Kidney capillary endothelial cell (primary cell): ENCODE measurements at regions not wholly inside any gene's neighbourhood (a gene's known extent, or its start where the extent isn't known, plus 50 kb on each side); places are given as distances from the start of the nearest gene placed in this dataset.

ENCODE experiments used
- DNase-seq: peaks from one replicate; pipeline ENCODE4 v3.0.0-alpha.2; 2018; ENCODE audit warnings: low spot score

- DNase-seq: no peak
These were observed 1144.6 kb downstream of the SORCS3 start for GRCh38 chr10:105785721-105786120.

GRCh38 chr10:105783936-105784483 is 1142.9 kb downstream of the SORCS3 start:
- no peak for DNase-seq

- DNase-seq: no peak
These were observed 1133.8 kb downstream of the SORCS3 start for GRCh38 chr10:105774881-105775280.

- no peak for DNase-seq
These were observed 1133.3 kb downstream of the SORCS3 start for GRCh38 chr10:105774351-105774750.

GRCh38 chr10:105770524-105771212 is 1129.6 kb downstream of the SORCS3 start:
- no peak for DNase-seq

GRCh38 chr10:105769248-105770184 is 1128.4 kb downstream of the SORCS3 start:
- DNase-seq: no peak

GRCh38 chr10:105763611-105764010 is 1122.5 kb downstream of the SORCS3 start:
- DNase-seq: no peak

GRCh38 chr10:105761576-105762260 is 1120.6 kb downstream of the SORCS3 start:
- no peak for DNase-seq

- DNase-seq: no peak
These were observed 1118.6 kb downstream of the SORCS3 start for GRCh38 chr10:105759669-105760068.

GRCh38 chr10:105758209-105758998 is 1117.3 kb downstream of the SORCS3 start:
- DNase-seq: no peak

- no peak for DNase-seq
These were observed 1116.2 kb downstream of the SORCS3 start for GRCh38 chr10:105757302-105757701.

GRCh38 chr10:105756386-105756785 is 1115.3 kb downstream of the SORCS3 start:
- no peak for DNase-seq

- no peak for DNase-seq
These were observed 1110.6 kb downstream of the SORCS3 start for GRCh38 chr10:105751688-105752087.

GRCh38 chr10:105745596-105746148 is 1104.6 kb downstream of the SORCS3 start:
- no peak for DNase-seq

GRCh38 chr10:105743343-105744056 is 1102.4 kb downstream of the SORCS3 start:
- no peak for DNase-seq

- no peak for DNase-seq
These were observed 1101.8 kb downstream of the SORCS3 start for GRCh38 chr10:105742923-105743322.

- DNase-seq: no peak
These were observed 1101.1 kb downstream of the SORCS3 start for GRCh38 chr10:105742184-105742583.

GRCh38 chr10:105734479-105734878 is 1093.4 kb downstream of the SORCS3 start:
- DNase-seq: no peak

- no peak for DNase-seq
These were observed 1092.8 kb downstream of the SORCS3 start for GRCh38 chr10:105733924-105734323.

- no peak for DNase-seq
These were observed 1088.3 kb downstream of the SORCS3 start for GRCh38 chr10:105729428-105729827.
